Memory B cell (primary cell): ENCODE measurements at regions not wholly inside any gene's neighbourhood (a gene's known extent, or its start where the extent isn't known, plus 50 kb on each side); places are given as distances from the start of the nearest gene placed in this dataset.

Source experiments
- ATAC-seq: fragments of 150-1000 bp; cut with Tn5 transposase; 2 replicates; pipeline ENCODE4 v1.10.0; 2021; ENCODE audit warnings: low read depth, mild to moderate bottlenecking, moderate library complexity
- DNase-seq, 2 donors: peaks; one replicate each; pipeline ENCODE4 v3.0.0; 2022; ENCODE audit warnings: low spot score in 2 of 2
- H3K27ac Mint-ChIP-seq: one replicate; pipeline ENCODE4 v1.8.0; 2022; ENCODE audit warnings: mild to moderate bottlenecking, moderate library complexity, mixed read lengths
- H3K27me3 Mint-ChIP-seq: one replicate; pipeline ENCODE4 v1.8.0; 2022; ENCODE audit warnings: mixed read lengths
- H3K36me3 Mint-ChIP-seq: one replicate; pipeline ENCODE4 v1.8.0; 2022; ENCODE audit warnings: mild to moderate bottlenecking, mixed read lengths
- H3K4me1 Mint-ChIP-seq: one replicate; pipeline ENCODE4 v1.8.0; 2022; ENCODE audit warnings: mixed read lengths
- H3K4me3 Mint-ChIP-seq: one replicate; pipeline ENCODE4 v1.8.0; 2022; ENCODE audit warnings: mild to moderate bottlenecking, moderate library complexity, mixed read lengths
- H3K9me3 Mint-ChIP-seq: one replicate; pipeline ENCODE4 v1.8.0; 2022; ENCODE audit warnings: mixed read lengths

GRCh38 chr2:120846406-120847095 lies 110.9 kb downstream of the GLI2 start:
- no peak overlapping the region for H3K4me3 Mint-ChIP-seq
- no peaks in the 10 kb centered on the region for H3K36me3 Mint-ChIP-seq
- no peak for ATAC-seq
- peaks cover 11% of the 10 kb centered on the region for H3K9me3 Mint-ChIP-seq
- no peaks in the 10 kb centered on the region for H3K4me1 Mint-ChIP-seq
- no peak for DNase-seq
- peaks cover 5% of the 10 kb centered on the region for H3K27me3 Mint-ChIP-seq
- H3K27ac Mint-ChIP-seq: no peak overlapping the region

GRCh38 chr2:120847700-120848321 lies 112.1 kb downstream of the GLI2 start:
- no peak for DNase-seq
- H3K4me3 Mint-ChIP-seq: no peak overlapping the region

GRCh38 chr2:120849278-120849677 lies 113.6 kb downstream of the GLI2 start:
- DNase-seq (no peak), ATAC-seq (no peak)
- Mint-ChIP-seq H3K27me3 (peaks cover 4% of the 10 kb centered on the region), H3K36me3 (no peaks in the 10 kb centered on the region), H3K4me3 (no peak overlapping the region), H3K9me3 (peaks cover 9% of the 10 kb centered on the region), H3K4me1 (no peaks in the 10 kb centered on the region), H3K27ac (no peak overlapping the region)

More at GRCh38 chr2:120847700-120848321, 112.1 kb downstream of the GLI2 start:
- peaks cover 4% of the 10 kb centered on the region for H3K27me3 Mint-ChIP-seq
- no peaks in the 10 kb centered on the region for H3K36me3 Mint-ChIP-seq
- ATAC-seq: no peak
- H3K27ac Mint-ChIP-seq: no peak overlapping the region
- peaks cover 9% of the 10 kb centered on the region for H3K9me3 Mint-ChIP-seq
- H3K4me1 Mint-ChIP-seq: no peaks in the 10 kb centered on the region

- ATAC-seq (no peak), DNase-seq (no peak)
- H3K9me3 Mint-ChIP-seq: peaks cover 9% of the 10 kb centered on the region
- H3K27me3 Mint-ChIP-seq: peaks cover 4% of the 10 kb centered on the region
- no peaks in the 10 kb centered on the region for H3K4me1 Mint-ChIP-seq
- no peaks in the 10 kb centered on the region for H3K36me3 Mint-ChIP-seq
- no peak overlapping the region for H3K27ac Mint-ChIP-seq
- no peak overlapping the region for H3K4me3 Mint-ChIP-seq
Measured at GRCh38 chr2:120850551-120850950, 114.9 kb downstream of the GLI2 start.

GRCh38 chr2:120851116-120851773 lies 115.6 kb downstream of the GLI2 start:
- H3K4me3 Mint-ChIP-seq: no peak overlapping the region
- H3K27me3 Mint-ChIP-seq: peaks cover 4% of the 10 kb centered on the region
- no peaks in the 10 kb centered on the region for H3K36me3 Mint-ChIP-seq
- no peak overlapping the region for H3K27ac Mint-ChIP-seq
- no peaks in the 10 kb centered on the region for H3K4me1 Mint-ChIP-seq
- ATAC-seq (no peak), DNase-seq (no peak)
- H3K9me3 Mint-ChIP-seq: peaks cover 9% of the 10 kb centered on the region

- peaks cover 4% of the 10 kb centered on the region for H3K27me3 Mint-ChIP-seq
Measured at GRCh38 chr2:120852200-120852815, 116.6 kb downstream of the GLI2 start.

GRCh38 chr2:120853306-120854013 lies 117.8 kb downstream of the GLI2 start:
- H3K4me3 Mint-ChIP-seq: no peak overlapping the region
- H3K9me3 Mint-ChIP-seq: peaks cover 9% of the 10 kb centered on the region
- no peaks in the 10 kb centered on the region for H3K36me3 Mint-ChIP-seq

More at GRCh38 chr2:120852200-120852815, 116.6 kb downstream of the GLI2 start:
- Mint-ChIP-seq H3K27ac (no peak overlapping the region), H3K4me3 (no peak overlapping the region), H3K36me3 (no peaks in the 10 kb centered on the region), H3K9me3 (peaks cover 9% of the 10 kb centered on the region), H3K4me1 (no peaks in the 10 kb centered on the region)
- DNase-seq (no peak), ATAC-seq (no peak)

GRCh38 chr2:120854014-120854620 lies 118.4 kb downstream of the GLI2 start:
- no peak overlapping the region for H3K4me3 Mint-ChIP-seq
- peaks cover 5% of the 10 kb centered on the region for H3K27me3 Mint-ChIP-seq
- no peak for DNase-seq
- no peaks in the 10 kb centered on the region for H3K4me1 Mint-ChIP-seq
- no peak overlapping the region for H3K27ac Mint-ChIP-seq
- no peak for ATAC-seq
- H3K36me3 Mint-ChIP-seq: no peaks in the 10 kb centered on the region
- peaks cover 5% of the 10 kb centered on the region for H3K9me3 Mint-ChIP-seq

More at GRCh38 chr2:120853306-120854013, 117.8 kb downstream of the GLI2 start:
- Mint-ChIP-seq H3K4me1 (no peaks in the 10 kb centered on the region), H3K27me3 (peaks cover 7% of the 10 kb centered on the region), H3K27ac (no peak overlapping the region)
- no peak for ATAC-seq
- DNase-seq: no peak

- H3K4me1 Mint-ChIP-seq: no peaks in the 10 kb centered on the region
- H3K27ac Mint-ChIP-seq: no peak overlapping the region
- H3K36me3 Mint-ChIP-seq: no peaks in the 10 kb centered on the region
- DNase-seq (no peak), ATAC-seq (no peak)
- peaks cover 1% of the 10 kb centered on the region for H3K9me3 Mint-ChIP-seq
- H3K4me3 Mint-ChIP-seq: no peak overlapping the region
- H3K27me3 Mint-ChIP-seq: peaks cover 5% of the 10 kb centered on the region
Measured at GRCh38 chr2:120854766-120855530, 119.3 kb downstream of the GLI2 start.

- Mint-ChIP-seq H3K27ac (no peak overlapping the region), H3K27me3 (peaks cover 5% of the 10 kb centered on the region), H3K4me3 (no peak overlapping the region), H3K36me3 (no peaks in the 10 kb centered on the region), H3K4me1 (no peaks in the 10 kb centered on the region), H3K9me3 (no peaks in the 10 kb centered on the region)
- ATAC-seq (no peak), DNase-seq (no peak)
Measured at GRCh38 chr2:120855855-120856405, 120.3 kb downstream of the GLI2 start.

GRCh38 chr2:120856421-120856862 lies 120.8 kb downstream of the GLI2 start:
- Mint-ChIP-seq H3K9me3 (no peaks in the 10 kb centered on the region), H3K4me1 (no peaks in the 10 kb centered on the region), H3K4me3 (no peak overlapping the region), H3K36me3 (no peaks in the 10 kb centered on the region), H3K27me3 (peaks cover 5% of the 10 kb centered on the region), H3K27ac (no peak overlapping the region)
- ATAC-seq (no peak), DNase-seq (no peak)

GRCh38 chr2:120857422-120857821 lies 121.8 kb downstream of the GLI2 start:
- H3K27me3 Mint-ChIP-seq: peaks cover 3% of the 10 kb centered on the region
- no peak overlapping the region for H3K27ac Mint-ChIP-seq
- H3K9me3 Mint-ChIP-seq: no peaks in the 10 kb centered on the region
- H3K4me1 Mint-ChIP-seq: no peaks in the 10 kb centered on the region
- no peaks in the 10 kb centered on the region for H3K36me3 Mint-ChIP-seq
- DNase-seq (no peak), ATAC-seq (no peak)
- no peak overlapping the region for H3K4me3 Mint-ChIP-seq
